Superior temporal gyrus (tissue), 1 donor: ENCODE measurements at regions not wholly inside any gene's neighbourhood (a gene's known extent, or its start where the extent isn't known, plus 50 kb on each side); places are given as distances from the start of the nearest gene placed in this dataset.

Source experiments
- DNase-seq: peaks from one replicate; pipeline ENCODE4 v3.0.0-alpha.2; 2016; ENCODE audit errors: extremely low spot score

DNA sequence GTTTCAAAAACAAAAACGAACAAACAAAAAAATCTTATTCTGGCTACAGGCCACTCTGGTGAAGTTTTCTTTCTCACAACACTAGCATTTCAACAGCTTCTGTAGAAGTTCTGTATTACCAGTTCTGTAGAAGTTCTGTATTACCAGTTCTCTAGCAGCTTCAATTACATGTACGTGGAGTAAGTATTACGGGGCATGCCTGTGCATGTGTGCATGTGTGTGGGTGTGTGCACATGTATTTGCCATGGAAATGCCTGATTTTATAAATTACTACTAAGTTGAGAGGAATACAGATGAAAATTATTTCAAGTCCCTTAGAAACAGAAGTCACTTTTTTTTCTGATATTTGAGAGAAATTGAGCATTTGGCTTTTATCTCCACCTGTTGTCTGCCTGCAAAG is 414.2 kb downstream of the FOXO1 start:
- DNase-seq: no peak

GRCh38 chr13:40252676-40253075 is 413.8 kb downstream of the FOXO1 start:
- no peak for DNase-seq

DNA sequence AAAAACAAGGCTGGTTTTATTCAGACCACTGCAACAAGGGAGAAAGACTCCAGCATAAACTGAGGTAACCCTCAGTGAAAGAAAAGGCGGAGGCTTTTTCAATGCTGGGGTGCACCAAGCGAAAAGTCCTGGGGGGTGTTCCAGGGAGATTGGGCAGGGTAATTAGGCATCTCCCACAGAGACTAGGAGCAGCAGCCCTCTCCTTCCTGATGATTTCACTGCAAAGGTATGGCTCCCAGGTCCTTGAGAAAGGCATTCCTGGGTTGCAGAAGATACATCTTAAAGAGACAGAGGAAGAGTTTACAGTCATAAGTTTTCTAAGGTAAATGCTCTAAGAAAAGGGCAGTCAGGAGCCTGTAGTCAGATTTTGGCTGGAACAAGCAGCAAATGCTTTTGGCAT is 412.0 kb downstream of the FOXO1 start:
- DNase-seq: no peak

DNA sequence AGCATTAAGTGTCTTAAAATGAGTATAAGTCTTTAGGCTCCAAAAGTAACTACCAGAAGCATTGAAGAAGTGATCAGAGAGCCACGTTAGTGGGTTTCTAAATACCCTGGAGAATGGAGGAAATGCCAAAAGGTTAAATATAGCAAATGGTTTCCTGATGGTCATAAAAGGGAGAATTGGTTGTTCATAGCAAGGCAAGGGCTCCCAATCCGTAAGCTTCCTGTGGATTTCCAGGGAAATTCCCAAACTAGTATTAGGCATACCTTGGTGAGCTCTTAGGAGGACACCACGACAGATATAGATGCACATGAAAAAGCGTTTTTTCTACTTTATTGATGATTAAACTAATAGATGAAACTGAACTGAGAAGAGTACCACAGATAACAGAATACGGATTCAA is 410.9 kb downstream of the FOXO1 start:
- no peak for DNase-seq

- DNase-seq: no peak
Measured at GRCh38 chr13:40259899-40260298, 406.5 kb downstream of the FOXO1 start.

GRCh38 chr13:40261336-40261735 is 405.1 kb downstream of the FOXO1 start:
- DNase-seq: no peak

GRCh38 chr13:40261947-40262346 is 404.5 kb downstream of the FOXO1 start:
- DNase-seq: no peak

DNA sequence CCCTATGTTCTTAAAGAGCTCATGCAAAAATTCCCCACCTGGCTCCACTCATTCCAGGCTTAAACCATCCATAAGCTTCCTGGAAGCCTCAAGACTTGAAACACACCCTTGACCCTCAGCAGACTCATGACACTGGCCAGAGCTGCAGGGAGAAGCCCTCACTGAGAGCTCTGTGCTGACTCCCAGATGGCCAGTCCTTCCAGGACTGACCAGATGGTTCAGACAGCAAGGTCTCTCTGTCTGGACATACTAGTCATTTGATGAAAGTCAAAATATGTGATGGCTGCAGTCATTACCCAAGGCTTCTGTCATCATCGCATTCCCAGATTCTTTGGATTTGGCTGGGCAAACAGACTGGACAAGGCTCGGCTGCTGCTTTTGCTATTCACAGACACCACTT is 397.4 kb downstream of the FOXO1 start:
- DNase-seq: no peak

- no peak for DNase-seq
Measured at GRCh38 chr13:40270726-40271125, 395.7 kb downstream of the FOXO1 start.

GRCh38 chr13:40271271-40271885 is 395.1 kb downstream of the FOXO1 start:
- no peak for DNase-seq

- DNase-seq: peak; percentile 74
Measured at GRCh38 chr13:40271931-40272775, 394.3 kb downstream of the FOXO1 start.

DNA sequence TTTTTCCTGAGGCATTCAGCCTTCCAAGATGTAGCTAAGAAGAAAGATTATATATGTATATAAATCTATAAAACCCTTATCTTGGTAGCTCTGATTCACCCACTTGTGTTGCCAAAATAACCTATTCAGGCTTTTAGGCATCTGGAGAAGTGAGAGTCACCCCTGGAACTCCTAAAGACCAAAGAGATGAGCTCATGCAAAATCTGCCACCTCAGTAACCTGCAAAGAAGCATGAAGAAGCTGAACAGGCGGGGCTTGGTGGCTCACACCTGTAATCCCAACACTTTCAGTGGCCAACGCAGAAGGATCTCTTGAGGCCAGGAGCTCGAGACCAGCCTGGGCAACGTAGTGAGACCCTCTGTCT is 393.7 kb downstream of the FOXO1 start:
- DNase-seq: no peak

DNA sequence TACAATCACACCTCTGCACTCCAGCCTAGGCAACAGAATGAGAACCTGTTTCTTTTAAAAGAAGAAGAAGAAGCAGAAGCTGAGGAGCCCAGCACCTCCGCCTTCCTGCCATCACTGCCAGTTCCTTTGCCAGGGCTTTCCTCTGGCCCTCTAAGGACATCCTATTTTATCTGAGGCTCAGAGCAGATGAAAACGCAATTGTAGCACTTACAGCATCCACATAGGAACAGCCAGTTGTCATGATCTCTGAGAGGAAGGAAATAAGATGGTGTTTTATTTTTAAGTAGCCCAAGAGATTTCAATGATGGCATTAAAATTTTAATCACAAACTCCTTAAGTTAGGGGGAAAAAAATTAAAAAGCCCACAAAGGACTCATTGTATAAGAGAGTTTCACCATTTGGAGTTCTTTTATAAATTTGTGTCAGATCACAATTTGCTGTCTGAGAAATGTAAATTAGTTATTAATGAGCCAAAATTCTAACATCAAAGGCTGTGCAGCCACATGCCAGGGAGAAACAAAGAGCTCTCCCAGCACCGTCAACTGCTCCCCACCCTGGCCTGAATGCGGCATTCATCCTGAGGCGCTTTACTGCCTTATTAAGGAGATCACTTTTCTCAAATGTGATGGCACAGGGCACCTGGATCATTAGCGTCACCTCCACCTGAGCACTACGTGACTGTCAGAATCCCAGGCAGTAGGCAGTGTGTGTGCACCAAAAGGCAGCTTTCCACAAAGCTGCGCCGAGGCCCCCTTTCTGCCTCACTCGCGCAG is 393.0 kb downstream of the FOXO1 start:
- peak; percentile 78 for DNase-seq

DNA sequence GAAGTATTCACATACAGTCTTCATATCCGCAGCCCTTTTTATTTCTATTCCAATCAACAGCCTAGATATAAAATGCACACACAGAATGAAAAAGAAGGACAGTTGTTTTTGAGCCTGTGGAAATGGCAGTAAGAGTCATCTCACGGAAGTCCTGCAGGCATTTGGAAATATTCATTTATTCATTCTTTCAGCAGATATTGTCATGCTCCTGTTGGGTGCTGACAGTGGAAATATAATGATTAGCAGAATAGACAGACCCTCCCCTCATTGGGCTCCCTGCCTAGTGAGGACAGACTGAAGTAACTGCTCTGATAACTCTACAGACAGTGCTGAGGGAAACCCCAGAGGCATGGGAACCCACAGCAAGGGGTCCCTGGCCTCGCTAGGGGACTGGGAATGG is 392.3 kb downstream of the FOXO1 start:
- DNase-seq: no peak

- no peak for DNase-seq
Measured at GRCh38 chr13:40275155-40275554, 391.3 kb downstream of the FOXO1 start.

DNA sequence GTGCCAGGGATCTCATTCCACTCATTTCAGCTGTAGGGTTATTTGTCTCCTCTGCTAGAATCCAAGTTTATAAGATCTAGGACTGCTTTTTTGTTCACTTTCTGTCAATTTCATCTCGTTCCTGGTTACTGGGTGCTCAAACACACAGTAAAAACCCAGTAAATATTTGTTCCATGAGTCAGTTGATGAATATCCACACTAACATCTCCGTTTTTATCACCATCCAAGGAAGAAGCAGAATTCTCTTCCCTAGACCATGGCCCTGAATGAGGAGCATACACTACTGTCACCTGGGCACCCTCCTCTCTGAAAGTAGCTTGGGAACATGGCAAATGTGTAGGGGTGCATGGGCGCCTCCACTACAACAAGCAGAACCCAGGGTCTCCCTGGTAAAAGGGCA is 390.8 kb downstream of the FOXO1 start:
- no peak for DNase-seq

- no peak for DNase-seq
Measured at GRCh38 chr13:40283666-40284065, 382.8 kb downstream of the FOXO1 start.

DNA sequence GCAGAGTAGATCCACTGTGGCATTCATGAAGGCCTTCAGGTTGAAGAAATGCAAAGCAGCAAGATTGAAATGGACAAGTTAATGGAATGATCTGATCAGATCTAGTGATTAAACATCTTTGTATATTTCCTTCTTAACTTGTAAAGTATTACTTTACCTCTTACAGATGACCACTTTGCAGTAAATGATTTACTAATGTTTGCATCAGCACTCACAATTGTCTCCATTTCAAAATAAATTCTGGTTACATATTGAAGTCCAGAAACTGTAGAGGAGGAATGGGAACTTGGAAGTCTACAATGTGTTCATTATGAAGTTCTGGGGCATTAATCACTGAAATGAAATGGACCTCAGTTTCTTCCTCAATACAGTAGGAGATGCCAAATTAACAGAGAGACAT is 380.8 kb downstream of the FOXO1 start:
- no peak for DNase-seq

DNA sequence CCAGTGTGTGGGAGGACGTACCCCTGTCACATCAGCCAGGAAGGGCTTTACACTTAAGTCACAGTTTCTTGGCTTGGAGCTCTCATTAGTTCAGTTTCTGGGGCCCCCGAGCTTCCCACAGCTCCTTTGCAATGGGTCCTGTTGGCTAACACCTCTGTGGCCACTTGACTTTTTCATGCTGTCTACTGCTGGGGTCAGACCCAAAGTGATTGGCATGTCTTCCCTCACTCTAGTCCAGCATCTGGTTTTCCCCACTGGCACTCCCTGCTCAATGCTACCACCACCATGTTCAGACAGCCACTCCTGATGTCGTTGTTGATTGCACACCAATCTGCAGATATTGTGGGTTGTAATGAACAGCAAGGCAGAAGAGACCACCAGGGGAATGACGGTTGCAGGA is 379.0 kb downstream of the FOXO1 start:
- no peak for DNase-seq

- no peak for DNase-seq
Measured at GRCh38 chr13:40288259-40288658, 378.2 kb downstream of the FOXO1 start.

GRCh38 chr13:40290758-40291157 is 375.7 kb downstream of the FOXO1 start:
- no peak for DNase-seq

- DNase-seq: no peak
Measured at GRCh38 chr13:40292108-40292507, 374.3 kb downstream of the FOXO1 start.

GRCh38 chr13:40292536-40292935 is 373.9 kb downstream of the FOXO1 start:
- DNase-seq: no peak
